ENCODE measurements at regions not wholly inside any gene's neighbourhood (a gene's known extent, or its start where the extent isn't known, plus 50 kb on each side); places are given as distances from the start of the nearest gene placed in this dataset.

DNA sequence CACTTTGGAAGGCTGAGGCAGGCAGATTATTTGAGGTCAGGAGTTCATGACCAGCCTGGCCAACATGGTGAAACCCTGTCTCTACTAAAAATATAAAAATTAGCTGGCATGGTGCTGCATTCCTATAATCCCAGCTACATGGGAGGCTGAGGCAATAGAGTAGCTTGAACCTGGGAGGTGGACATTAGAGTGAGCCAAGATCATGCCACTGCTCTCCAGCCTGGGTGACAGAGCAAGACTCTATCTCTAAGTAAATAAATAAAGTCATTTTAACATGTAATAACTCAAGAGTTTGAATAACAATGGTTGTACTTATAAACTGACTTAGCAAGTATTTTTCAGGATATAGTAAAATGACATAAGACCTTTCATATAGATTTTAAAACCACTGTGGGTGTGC, 169.3 kb upstream of the FN1 start:
- TF ChIP-seq, protein P1, sequence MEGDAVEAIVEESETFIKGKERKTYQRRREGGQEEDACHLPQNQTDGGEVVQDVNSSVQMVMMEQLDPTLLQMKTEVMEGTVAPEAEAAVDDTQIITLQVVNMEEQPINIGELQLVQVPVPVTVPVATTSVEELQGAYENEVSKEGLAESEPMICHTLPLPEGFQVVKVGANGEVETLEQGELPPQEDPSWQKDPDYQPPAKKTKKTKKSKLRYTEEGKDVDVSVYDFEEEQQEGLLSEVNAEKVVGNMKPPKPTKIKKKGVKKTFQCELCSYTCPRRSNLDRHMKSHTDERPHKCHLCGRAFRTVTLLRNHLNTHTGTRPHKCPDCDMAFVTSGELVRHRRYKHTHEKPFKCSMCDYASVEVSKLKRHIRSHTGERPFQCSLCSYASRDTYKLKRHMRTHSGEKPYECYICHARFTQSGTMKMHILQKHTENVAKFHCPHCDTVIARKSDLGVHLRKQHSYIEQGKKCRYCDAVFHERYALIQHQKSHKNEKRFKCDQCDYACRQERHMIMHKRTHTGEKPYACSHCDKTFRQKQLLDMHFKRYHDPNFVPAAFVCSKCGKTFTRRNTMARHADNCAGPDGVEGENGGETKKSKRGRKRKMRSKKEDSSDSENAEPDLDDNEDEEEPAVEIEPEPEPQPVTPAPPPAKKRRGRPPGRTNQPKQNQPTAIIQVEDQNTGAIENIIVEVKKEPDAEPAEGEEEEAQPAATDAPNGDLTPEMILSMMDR (conservative IDR thresholded peaks at IDR 0.05), result no peak
- H3K27ac ChIP-seq, result no peak overlapping the region

DNA sequence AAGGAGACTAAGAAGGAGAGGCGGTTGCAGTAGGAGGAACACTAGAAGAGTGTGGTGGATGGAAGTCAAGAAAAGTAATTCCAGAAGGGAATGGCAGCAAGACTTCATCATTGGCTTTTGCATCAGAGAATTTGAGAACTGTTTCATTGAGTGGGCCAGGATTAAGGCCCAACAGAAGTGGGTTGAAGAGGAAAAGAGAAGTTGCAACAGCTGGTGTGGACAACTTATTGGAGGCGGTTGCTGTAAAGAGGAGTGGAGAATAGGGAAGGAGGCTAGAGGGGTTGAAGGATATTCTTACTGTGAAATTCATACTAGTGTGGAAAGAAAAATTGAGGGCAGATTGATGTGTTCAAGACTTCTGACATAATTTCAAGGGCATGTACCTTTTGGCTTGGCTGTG, 168.7 kb upstream of the FN1 start:
- TF ChIP-seq, protein P1 (conservative IDR thresholded peaks at IDR 0.05), result no peak
- H3K27ac ChIP-seq, result no peak overlapping the region

DNA sequence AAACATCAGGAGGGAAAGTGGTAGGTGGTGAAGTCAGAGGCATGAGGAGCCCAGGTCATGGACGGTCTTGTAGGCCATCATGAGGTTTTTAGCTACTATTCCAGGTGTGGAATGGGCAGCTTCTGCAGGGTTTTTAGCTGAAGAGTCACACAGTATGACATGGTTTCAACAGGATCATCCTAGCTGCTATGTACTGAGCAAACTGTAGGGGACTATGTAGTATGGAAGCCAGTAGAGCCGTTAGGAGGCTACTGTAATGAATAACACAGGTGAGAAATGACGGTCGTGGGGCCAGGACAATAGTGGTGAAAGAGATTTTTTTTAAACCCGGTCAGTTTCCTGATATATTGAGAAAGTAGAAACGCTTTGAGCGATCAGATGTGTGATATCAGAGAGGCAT, 167.6 kb upstream of the FN1 start:
- TF ChIP-seq, protein P1 (conservative IDR thresholded peaks at IDR 0.05), result no peak
- H3K27ac ChIP-seq, result no peak overlapping the region

DNA sequence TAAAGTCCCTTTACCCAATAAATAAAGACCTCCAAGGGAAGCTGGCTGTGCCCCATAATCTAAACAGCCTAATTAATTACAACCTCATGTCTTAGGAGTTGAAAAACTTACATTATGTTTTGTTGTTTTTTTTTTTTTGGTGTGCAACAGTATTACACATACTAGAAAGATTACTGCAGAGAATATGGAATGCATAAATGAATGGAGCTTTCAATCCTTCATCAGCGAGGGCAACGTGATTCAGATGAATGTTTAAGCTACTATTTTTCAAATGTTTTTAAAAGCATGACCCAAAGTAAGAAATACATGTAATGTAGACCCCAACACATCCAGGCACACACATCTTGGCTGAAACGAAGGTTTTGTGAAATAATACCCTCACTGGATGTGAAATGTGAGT, 167.1 kb upstream of the FN1 start:
- TF ChIP-seq, protein P1 (conservative IDR thresholded peaks at IDR 0.05), result no peak
- H3K27ac ChIP-seq, result no peak overlapping the region

DNA sequence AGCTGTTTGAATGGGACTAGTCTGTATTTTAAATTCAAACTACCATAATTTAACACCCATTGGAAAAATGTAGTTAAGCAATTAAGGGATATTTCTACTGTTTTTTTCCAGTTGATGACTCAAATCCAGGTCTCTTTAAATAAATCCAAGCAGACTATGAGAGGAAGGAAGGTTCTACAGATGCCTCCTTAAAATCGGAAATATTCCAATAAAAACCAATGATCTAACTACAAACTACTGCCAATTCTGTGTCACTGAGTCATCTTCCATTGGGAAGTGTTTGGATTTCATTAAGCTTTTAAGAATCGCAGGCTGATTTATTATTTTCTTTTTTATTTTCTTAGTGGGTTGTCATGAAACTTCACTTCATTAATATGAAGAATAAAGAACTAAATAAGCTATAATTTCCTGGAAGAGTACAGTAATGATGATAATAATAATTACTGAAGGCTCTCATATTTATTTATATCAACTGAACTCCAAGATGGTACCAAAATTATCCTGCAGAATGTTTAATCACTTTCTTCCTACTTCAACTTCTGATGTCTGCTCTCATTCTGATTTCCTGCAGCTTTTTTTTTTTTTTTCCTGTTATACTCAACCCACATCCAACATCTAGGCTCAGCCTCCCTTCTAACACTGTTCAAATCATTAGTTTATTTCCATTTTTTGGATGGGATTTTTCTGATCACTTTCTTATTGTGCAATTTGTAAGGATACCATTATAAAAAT, 166.3 kb upstream of the FN1 start:
- no peak overlapping the region for H3K27ac ChIP-seq
- TF ChIP-seq, protein P1 (conservative IDR thresholded peaks at IDR 0.05), result no peak

DNA sequence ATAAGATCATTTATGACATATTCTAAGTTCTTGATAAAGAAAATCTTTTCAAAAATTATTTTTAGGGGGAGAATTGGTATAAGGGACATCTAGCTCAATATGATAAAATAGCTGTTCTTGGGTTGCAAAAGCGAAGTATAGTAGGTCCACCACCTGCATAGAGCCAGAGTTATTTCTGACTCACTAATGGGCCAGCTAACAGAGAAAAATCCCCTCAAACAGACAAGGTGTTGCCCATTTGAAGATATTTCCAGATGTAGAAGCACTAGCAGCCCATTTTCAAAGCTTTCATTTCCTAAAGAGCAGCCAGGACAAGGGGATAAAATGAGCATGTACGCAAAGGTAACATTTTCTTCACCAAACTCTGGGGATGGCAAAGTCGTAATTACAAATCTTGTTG, 165.7 kb upstream of the FN1 start:
- TF ChIP-seq, protein P1 (conservative IDR thresholded peaks at IDR 0.05), result no peak
- H3K27ac ChIP-seq, result no peak overlapping the region

DNA sequence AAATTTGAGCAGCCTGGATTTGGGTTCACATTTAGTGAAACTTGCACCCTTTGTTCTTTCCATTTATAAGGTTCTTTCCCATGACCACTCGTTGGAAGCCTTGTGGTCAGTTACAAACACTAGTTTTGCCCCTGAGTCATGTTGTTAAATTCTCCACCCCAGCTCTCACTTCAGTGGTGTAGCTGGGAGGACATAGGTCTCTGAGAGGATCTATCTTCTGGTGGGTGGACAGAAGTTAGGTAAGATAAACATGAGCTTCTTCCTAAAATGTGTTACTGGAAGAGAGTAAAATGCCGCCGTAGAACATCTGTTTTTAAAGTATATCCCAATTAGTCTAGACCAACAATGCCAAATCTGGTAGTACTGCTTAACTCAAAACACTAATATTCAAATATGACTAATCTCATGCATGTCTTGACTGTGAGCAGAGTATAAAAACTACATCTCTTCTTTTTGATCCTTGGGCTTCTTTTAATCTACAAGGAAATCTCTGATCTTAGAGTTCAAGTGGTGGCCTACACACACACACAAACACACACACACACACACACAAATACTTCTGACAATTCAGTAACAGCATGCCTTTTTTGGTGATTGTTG, 162.6 kb upstream of the FN1 start:
- no peak overlapping the region for H3K27ac ChIP-seq
- TF ChIP-seq, protein P1 (conservative IDR thresholded peaks at IDR 0.05), result no peak

All from VCaP (cell line).